WTC11 (cell line): ENCODE measurements at regions not wholly inside any gene's neighbourhood (a gene's known extent, or its start where the extent isn't known, plus 50 kb on each side); places are given as distances from the start of the nearest gene placed in this dataset.

Experiments used
- ATAC-seq: fragments of 200-7000 bp; cut with Tn5 transposase; 2 replicates; pipeline ENCODE4 v1.10.0; 2021; ENCODE audit warnings: mild to moderate bottlenecking, moderate library complexity
- CTCF ChIA-PET: fragments of 300-600 bp; sonication (Branson Sonifier 250); formaldehyde crosslinking; loops from one replicate; lab custom pipeline; 2021; ENCODE audit warnings: antibody characterized with exemption; lab: Charles Lee
- POLR2A ChIA-PET: fragments of 350-600 bp; sonication (Branson Sonifier 250); formaldehyde crosslinking; loops from one replicate; lab custom pipeline; 2021; ENCODE audit warnings: antibody characterized with exemption; lab: Charles Lee
- DNase-seq: peaks from one replicate; pipeline ENCODE4 v3.0.0; 2021; ENCODE audit warnings: low spot score
- H3K27ac Mint-ChIP-seq: 2 replicates; pipeline ENCODE4 v1.8.0; 2021; ENCODE audit warnings: mixed read lengths
- H3K27me3 Mint-ChIP-seq: 2 replicates; pipeline ENCODE4 v1.8.0; 2021; ENCODE audit warnings: low read depth, mild to moderate bottlenecking, moderate library complexity, mixed read lengths
- H3K36me3 Mint-ChIP-seq: 2 replicates; pipeline ENCODE4 v1.8.0; 2021; ENCODE audit warnings: mixed read lengths
- H3K4me1 Mint-ChIP-seq: 2 replicates; pipeline ENCODE4 v1.8.0; 2022; ENCODE audit warnings: mixed read lengths
- H3K4me3 Mint-ChIP-seq: 2 replicates; pipeline ENCODE4 v1.8.0; 2021; ENCODE audit warnings: mild to moderate bottlenecking, moderate library complexity, mixed read lengths
- H3K9me3 Mint-ChIP-seq: 2 replicates; pipeline ENCODE4 v1.8.0; 2021; ENCODE audit warnings: mixed read lengths
- AFF4 ChIP-seq: sonication (generic); formaldehyde crosslinking; IDR thresholded peaks from 2 replicates; pipeline ENCODE4 v1.8.1; 2023; ENCODE audit warnings: mild to moderate bottlenecking, missing genetic modification reagents, borderline replicate concordance
- ATF3 ChIP-seq: sonication (generic); formaldehyde crosslinking; conservative IDR thresholded peaks from 2 replicates; pipeline ENCODE4 v1.8.1; 2022; ENCODE audit warnings: mild to moderate bottlenecking, missing genetic modification reagents
- CDX4 ChIP-seq: fragments of 250-450 bp; sonication (Bioruptor Pico); IDR thresholded peaks from 2 replicates; pipeline ENCODE4 v1.9.0; 2021; ENCODE audit warnings: moderate library complexity, mild to moderate bottlenecking, inconsistent platforms, borderline replicate concordance
- CREB1 ChIP-seq: sonication (generic); formaldehyde crosslinking; IDR thresholded peaks from 2 replicates; pipeline ENCODE4 v1.8.0; 2023; ENCODE audit warnings: mild to moderate bottlenecking, missing genetic modification reagents
- ESRRA ChIP-seq: sonication (generic); formaldehyde crosslinking; IDR thresholded peaks from 2 replicates; pipeline ENCODE4 v1.8.1; 2022; ENCODE audit warnings: mild to moderate bottlenecking, missing genetic modification reagents, borderline replicate concordance
- FOXJ3 ChIP-seq: sonication (generic); formaldehyde crosslinking; IDR thresholded peaks from 2 replicates; pipeline ENCODE4 v1.9.0; 2021; ENCODE audit warnings: missing genetic modification reagents, mild to moderate bottlenecking, borderline replicate concordance
- FOXK1 ChIP-seq: sonication (generic); formaldehyde crosslinking; IDR thresholded peaks from 2 replicates; pipeline ENCODE4 v1.8.0; 2022; ENCODE audit warnings: mild to moderate bottlenecking, moderate library complexity, missing genetic modification reagents
- FOXP4 ChIP-seq: sonication (generic); formaldehyde crosslinking; IDR thresholded peaks from 2 replicates; pipeline ENCODE4 v1.8.0; 2022; ENCODE audit warnings: mild to moderate bottlenecking, missing genetic modification reagents
- KAT7 ChIP-seq: sonication (generic); formaldehyde crosslinking; IDR thresholded peaks from 2 replicates; pipeline ENCODE4 v1.8.1; 2023; ENCODE audit warnings: missing genetic modification reagents, mild to moderate bottlenecking, borderline replicate concordance
- NFATC4 ChIP-seq: fragments of 250-450 bp; sonication (Bioruptor Pico); IDR thresholded peaks from 2 replicates; pipeline ENCODE4 v1.9.0; 2021; ENCODE audit warnings: mild to moderate bottlenecking
- SMAD3 ChIP-seq: sonication (generic); formaldehyde crosslinking; IDR thresholded peaks from 2 replicates; pipeline ENCODE4 v1.8.0; 2022; ENCODE audit warnings: missing genetic modification reagents, mild to moderate bottlenecking, borderline replicate concordance
- TCF7 ChIP-seq: sonication (generic); formaldehyde crosslinking; IDR thresholded peaks from 2 replicates; pipeline ENCODE4 v1.8.0; 2022; ENCODE audit warnings: mild to moderate bottlenecking, low read depth, missing genetic modification reagents, moderate library complexity
- TEAD1 ChIP-seq: sonication (generic); formaldehyde crosslinking; IDR thresholded peaks from 2 replicates; pipeline ENCODE4 v1.8.0; 2022; ENCODE audit warnings: mild to moderate bottlenecking, missing genetic modification reagents
- TEAD4 ChIP-seq: sonication (generic); formaldehyde crosslinking; IDR thresholded peaks from 2 replicates; pipeline ENCODE4 v1.8.0; 2022; ENCODE audit warnings: mild to moderate bottlenecking, missing genetic modification reagents
- ZBTB43 ChIP-seq: sonication (generic); formaldehyde crosslinking; IDR thresholded peaks from 2 replicates; pipeline ENCODE4 v1.8.1; 2023; ENCODE audit warnings: mild to moderate bottlenecking, missing genetic modification reagents
- ZNF281 ChIP-seq: sonication (generic); formaldehyde crosslinking; IDR thresholded peaks from 2 replicates; pipeline ENCODE4 v1.8.0; 2023; ENCODE audit warnings: mild to moderate bottlenecking, missing genetic modification reagents
- ZNF317 ChIP-seq: sonication (generic); formaldehyde crosslinking; IDR thresholded peaks from 2 replicates; pipeline ENCODE4 v1.8.1; 2023; ENCODE audit warnings: low read depth, mild to moderate bottlenecking, moderate library complexity, missing genetic modification reagents, borderline replicate concordance
- ZNF671 ChIP-seq: fragments of 250-450 bp; sonication (Bioruptor Pico); IDR thresholded peaks from 2 replicates; pipeline ENCODE4 v1.8.0; 2021; ENCODE audit warnings: mild to moderate bottlenecking
- ZSCAN18 ChIP-seq: fragments of 250-450 bp; sonication (Bioruptor Pico); IDR thresholded peaks from 2 replicates; pipeline ENCODE4 v2.1.2; 2022; ENCODE audit warnings: mild to moderate bottlenecking, moderate library complexity

GRCh38 chr18:67973916-67974315 is 457.4 kb upstream of the DSEL start:
- no peak overlapping the region for H3K4me3 Mint-ChIP-seq

GRCh38 chr18:67969458-67969857 is 452.9 kb upstream of the DSEL start:
- POLR2A ChIA-PET, result no interaction called here
- no peaks in the 10 kb centered on the region for H3K36me3 Mint-ChIP-seq
- TF ChIP-seq FOXP4 (CRISPR knock-in tag) (no peak), ZNF281 (CRISPR knock-in tag) (no peak), SMAD3 (CRISPR knock-in tag) (no peak), TEAD4 (CRISPR knock-in tag) (no peak), ZBTB43 (CRISPR knock-in tag) (no peak), KAT7 (CRISPR knock-in tag) (no peak), NFATC4 (CRISPR knock-in tag) (no peak)
- TF ChIP-seq, all 79 proteins: peak for 0
- CTCF ChIA-PET, result no interaction called here
- H3K4me1 Mint-ChIP-seq, result no peaks in the 10 kb centered on the region
- no peak overlapping the region for H3K4me3 Mint-ChIP-seq
- H3K27me3 Mint-ChIP-seq, result no peaks in the 10 kb centered on the region
- H3K27ac Mint-ChIP-seq, result no peak overlapping the region
- no peak for ATAC-seq
- no peaks in the 10 kb centered on the region for H3K9me3 Mint-ChIP-seq
- DNase-seq, result no peak

More at GRCh38 chr18:67973916-67974315, 457.4 kb upstream of the DSEL start:
- ATAC-seq (no peak), DNase-seq (no peak)
- H3K27ac Mint-ChIP-seq, result no peak overlapping the region
- no peaks in the 10 kb centered on the region for H3K36me3 Mint-ChIP-seq
- TF ChIP-seq ZNF671 (no peak), ZSCAN18 (CRISPR knock-in tag) (no peak), CREB1 (CRISPR knock-in tag) (no peak), ESRRA (CRISPR knock-in tag) (no peak), TEAD4 (CRISPR knock-in tag) (no peak), TEAD1 (CRISPR knock-in tag) (no peak), TCF7 (no peak), AFF4 (CRISPR knock-in tag) (no peak), ZNF317 (CRISPR knock-in tag) (no peak), FOXK1 (CRISPR knock-in tag) (no peak), CDX4 (CRISPR knock-in tag) (no peak), ATF3 (CRISPR knock-in tag) (no peak), FOXJ3 (CRISPR knock-in tag) (no peak)
- H3K27me3 Mint-ChIP-seq, result no peaks in the 10 kb centered on the region
- no peaks in the 10 kb centered on the region for H3K9me3 Mint-ChIP-seq
- ChIA-PET CTCF (no interaction called here), POLR2A (no interaction called here)
- no peaks in the 10 kb centered on the region for H3K4me1 Mint-ChIP-seq
